Lower leg skin (tissue), 3 donors: ENCODE measurements at regions not wholly inside any gene's neighbourhood (a gene's known extent, or its start where the extent isn't known, plus 50 kb on each side); places are given as distances from the start of the nearest gene placed in this dataset.

Experiments
- POLR2A ChIP-seq, 2 donors: fragments of 450-650 bp; IDR thresholded peaks; one replicate each; pipeline ENCODE4 v1.6.1; 2016 to 2017; ENCODE audit warnings: antibody characterized with exemption in 2 of 2, mild to moderate bottlenecking in 1 of 2, moderate library complexity in 1 of 2
- TF ChIP-seq, protein P1 (sequence below), 3 donors: fragments of 450-650 bp; IDR thresholded peaks; one replicate each; pipeline ENCODE4 v1.5.1; 2016; ENCODE audit warnings: antibody characterized with exemption in 3 of 3, mild to moderate bottlenecking in 3 of 3, moderate library complexity in 2 of 3

DNA sequence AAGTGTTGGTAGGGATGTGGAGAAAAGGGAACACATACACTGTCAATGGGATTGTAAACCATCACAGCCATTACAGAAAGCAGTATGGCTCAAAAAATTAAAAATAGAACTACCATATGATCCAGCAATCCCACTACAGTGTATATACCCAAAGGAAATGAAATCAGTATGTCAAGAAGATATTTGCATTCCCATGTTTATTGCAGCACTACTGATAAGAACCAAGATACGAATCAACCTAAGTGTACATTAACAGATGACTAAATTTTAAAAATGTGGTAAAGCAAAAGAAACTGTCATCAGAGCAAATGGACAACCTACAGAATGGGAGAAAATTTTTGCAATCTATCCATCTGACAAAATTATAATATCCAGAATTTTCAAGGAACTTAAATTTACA, 290.4 kb downstream of the IPMK start:
- TF ChIP-seq, protein P1, sequence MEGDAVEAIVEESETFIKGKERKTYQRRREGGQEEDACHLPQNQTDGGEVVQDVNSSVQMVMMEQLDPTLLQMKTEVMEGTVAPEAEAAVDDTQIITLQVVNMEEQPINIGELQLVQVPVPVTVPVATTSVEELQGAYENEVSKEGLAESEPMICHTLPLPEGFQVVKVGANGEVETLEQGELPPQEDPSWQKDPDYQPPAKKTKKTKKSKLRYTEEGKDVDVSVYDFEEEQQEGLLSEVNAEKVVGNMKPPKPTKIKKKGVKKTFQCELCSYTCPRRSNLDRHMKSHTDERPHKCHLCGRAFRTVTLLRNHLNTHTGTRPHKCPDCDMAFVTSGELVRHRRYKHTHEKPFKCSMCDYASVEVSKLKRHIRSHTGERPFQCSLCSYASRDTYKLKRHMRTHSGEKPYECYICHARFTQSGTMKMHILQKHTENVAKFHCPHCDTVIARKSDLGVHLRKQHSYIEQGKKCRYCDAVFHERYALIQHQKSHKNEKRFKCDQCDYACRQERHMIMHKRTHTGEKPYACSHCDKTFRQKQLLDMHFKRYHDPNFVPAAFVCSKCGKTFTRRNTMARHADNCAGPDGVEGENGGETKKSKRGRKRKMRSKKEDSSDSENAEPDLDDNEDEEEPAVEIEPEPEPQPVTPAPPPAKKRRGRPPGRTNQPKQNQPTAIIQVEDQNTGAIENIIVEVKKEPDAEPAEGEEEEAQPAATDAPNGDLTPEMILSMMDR (IDR thresholded peaks at IDR 0.05) = no peak
- no peak for TF ChIP-seq POLR2A (IDR thresholded peaks at IDR 0.05)
